GM13977 (cell line): ENCODE measurements at regions not wholly inside any gene's neighbourhood (a gene's known extent, or its start where the extent isn't known, plus 50 kb on each side); places are given as distances from the start of the nearest gene placed in this dataset.

ENCODE experiments used
- DNase-seq: peaks from one replicate; pipeline ENCODE4 v3.0.0; 2012; ENCODE audit warnings: low spot score
- in situ Hi-C: fragments of 300-500 bp; cut with MboI; formaldehyde crosslinking; loops from one replicate; pipeline ENCODE4 v1.12.0; 2022; ENCODE audit warnings: low sequenced_read_pairs, low pct_unique_long_range_greater_than_20kb, mixed read lengths, inconsistent platforms; ENCODE audit not compliant: unreplicated experiment
- TF ChIP-seq, protein P1 (sequence below): IDR thresholded peaks from 2 replicates; pipeline ENCODE4 v1.5.1; 2012; ENCODE audit warnings: mild to moderate bottlenecking, control low read depth; ENCODE audit not compliant: insufficient read depth; ENCODE audit errors: extremely low read depth, missing control alignments

DNA sequence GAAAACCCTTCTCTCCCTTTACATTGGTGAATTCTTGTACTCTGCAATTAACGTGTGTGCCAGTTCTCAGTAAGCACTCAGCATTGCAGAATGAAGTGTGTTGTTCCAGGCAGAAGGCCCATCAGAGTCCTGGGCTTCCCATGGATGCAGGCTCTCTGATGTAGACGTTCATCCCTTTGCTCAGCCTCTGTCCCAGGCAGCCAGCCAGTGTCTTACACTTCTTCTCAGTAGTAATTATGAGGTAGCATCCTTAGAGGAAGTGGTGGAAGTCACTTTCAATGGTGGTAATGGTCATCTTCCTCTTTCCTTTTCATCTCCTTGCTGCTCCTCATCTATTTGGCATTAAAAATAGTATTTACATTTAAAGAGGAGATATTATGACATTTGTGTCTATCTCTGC is 66.7 kb upstream of the FYN start:
- TF ChIP-seq, protein P1, sequence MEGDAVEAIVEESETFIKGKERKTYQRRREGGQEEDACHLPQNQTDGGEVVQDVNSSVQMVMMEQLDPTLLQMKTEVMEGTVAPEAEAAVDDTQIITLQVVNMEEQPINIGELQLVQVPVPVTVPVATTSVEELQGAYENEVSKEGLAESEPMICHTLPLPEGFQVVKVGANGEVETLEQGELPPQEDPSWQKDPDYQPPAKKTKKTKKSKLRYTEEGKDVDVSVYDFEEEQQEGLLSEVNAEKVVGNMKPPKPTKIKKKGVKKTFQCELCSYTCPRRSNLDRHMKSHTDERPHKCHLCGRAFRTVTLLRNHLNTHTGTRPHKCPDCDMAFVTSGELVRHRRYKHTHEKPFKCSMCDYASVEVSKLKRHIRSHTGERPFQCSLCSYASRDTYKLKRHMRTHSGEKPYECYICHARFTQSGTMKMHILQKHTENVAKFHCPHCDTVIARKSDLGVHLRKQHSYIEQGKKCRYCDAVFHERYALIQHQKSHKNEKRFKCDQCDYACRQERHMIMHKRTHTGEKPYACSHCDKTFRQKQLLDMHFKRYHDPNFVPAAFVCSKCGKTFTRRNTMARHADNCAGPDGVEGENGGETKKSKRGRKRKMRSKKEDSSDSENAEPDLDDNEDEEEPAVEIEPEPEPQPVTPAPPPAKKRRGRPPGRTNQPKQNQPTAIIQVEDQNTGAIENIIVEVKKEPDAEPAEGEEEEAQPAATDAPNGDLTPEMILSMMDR = no peak
- in situ Hi-C loops = no loop called here
- DNase-seq = no peak

DNA sequence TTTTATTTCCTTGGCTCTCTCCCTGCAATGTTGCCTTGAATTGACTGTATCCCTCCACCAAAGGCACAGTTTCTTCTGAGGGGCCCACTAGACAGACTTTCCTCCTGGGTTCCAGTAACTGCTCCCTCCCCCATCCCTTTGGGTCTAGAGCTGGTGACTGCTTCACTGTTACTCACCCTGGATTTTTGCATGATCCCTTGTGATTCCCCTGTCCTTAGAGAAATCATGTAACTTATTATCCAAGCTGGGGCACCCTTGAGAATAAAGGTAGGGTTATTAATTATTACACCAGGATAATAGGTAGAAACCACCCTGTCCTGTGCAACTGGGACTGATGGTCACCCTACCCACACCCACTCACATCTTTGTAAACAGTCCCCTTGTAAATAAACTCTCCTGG is 67.5 kb upstream of the FYN start:
- TF ChIP-seq, protein P1 = no peak
- DNase-seq = no peak
- in situ Hi-C loops = no loop called here

DNA sequence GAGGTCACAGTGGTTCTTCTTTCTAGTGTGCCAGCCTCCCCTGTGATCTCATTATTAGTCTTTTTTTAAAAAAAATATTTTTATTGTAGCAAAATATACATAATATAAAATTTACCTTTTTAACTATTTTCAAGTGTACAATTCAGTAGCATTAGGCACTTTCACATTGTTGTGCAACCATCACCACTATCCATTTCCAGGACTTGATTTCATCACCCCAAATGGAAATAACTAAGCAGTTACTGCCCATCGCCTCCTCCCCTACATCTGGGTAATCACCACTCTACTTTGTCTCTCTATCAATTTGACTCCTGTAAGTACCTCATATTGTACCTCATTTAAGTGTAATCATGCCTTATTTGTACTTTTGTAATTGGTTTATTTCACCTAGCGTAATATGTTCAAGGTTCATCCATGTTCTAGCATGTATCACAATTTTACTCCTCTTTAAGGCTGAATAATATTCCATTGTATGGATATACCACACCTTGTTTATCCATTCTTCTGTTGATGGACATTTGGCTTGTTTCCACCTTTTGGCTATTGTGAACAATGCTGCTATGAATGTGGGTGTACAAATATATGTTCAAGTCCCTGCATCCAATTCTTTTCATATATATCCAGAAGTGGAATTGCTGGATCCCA is 68.6 kb upstream of the FYN start:
- DNase-seq = no peak
- TF ChIP-seq, protein P1 = no peak
- in situ Hi-C loops = no loop called here

DNA sequence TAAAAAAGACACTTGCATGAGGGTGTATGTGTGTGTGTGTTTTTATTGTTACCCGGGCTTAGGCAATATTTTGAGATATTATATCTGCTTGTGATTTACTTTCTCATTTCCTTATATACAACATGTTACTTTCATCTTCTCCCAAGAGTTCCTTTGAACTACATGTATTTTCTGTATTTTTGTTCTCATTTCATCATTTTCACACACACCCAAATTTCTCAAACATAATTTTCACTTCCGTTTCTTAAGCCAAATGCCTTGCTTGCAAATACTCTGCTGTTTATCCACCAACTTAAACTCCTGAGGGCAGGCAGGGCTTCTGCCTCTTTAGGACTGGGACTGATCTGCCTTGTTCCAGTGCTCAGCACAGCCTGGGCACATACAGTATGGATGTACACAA is 69.3 kb upstream of the FYN start:
- no peak for DNase-seq
- in situ Hi-C loops = no loop called here
- TF ChIP-seq, protein P1 = no peak

DNA sequence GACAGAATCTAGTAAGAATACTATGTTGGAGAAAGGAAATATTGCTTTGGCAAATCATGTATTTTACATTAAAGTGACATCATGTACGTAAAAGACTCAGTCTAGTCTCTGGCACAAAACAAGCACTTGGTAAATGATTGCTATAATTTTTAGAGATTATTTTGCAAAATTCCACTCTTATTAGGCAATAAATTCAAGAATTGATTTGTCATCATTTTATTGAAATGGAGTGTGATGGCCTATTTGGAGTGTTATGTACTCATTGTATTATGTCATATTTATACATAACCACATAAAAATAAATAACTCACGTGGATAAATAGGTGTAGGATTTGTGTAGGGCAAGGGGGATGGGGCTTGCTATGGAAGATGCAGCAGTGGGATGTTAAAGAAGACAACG is 70.0 kb upstream of the FYN start:
- in situ Hi-C loops = no loop called here
- TF ChIP-seq, protein P1 = no peak
- no peak for DNase-seq

DNA sequence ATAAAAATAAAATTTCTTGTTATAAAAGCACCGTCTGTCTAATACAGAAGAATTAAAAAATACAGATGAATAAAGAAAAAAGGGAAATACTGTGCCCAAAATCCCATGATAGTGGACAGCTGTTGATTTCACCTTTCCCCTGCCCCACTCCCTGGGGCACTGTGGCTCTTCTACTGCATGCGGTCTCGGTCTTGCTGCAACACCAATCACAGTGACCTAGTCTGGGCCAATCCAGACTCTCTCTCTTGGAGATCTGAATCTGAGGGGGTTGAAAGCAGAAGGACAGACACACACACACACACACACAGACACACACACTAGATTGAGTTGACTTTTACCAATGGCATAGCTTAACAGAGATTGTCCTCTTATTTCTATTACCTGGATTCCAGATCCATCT is 70.5 kb upstream of the FYN start:
- TF ChIP-seq, protein P1 = no peak
- no peak for DNase-seq
- in situ Hi-C loops = no loop called here
